ENCODE measurements at regions not wholly inside any gene's neighbourhood (a gene's known extent, or its start where the extent isn't known, plus 50 kb on each side); places are given as distances from the start of the nearest gene placed in this dataset.
"Not testable (repeated sequence)": the region's sequence is repeated elsewhere in the genome, so short reads cannot be mapped to it uniquely, and the experiment has no call there.

- DNase-seq; H3K27me3 ChIP-seq (ENCODE audit: control insufficient read depth in 1 of 2, insufficient read depth in 2 of 2, low read length in 1 of 2); H3K27ac ChIP-seq (ENCODE audit: low read depth in 1 of 2, low read length in 2 of 2); intact Hi-C loops (cut with DNase I); ATAC-seq (ENCODE audit: low FRiP score); H3K9me3 ChIP-seq (ENCODE audit: control insufficient read depth, low read length); H3K4me3 ChIP-seq (ENCODE audit: low read length in 2 of 2); H3K4me1 ChIP-seq (ENCODE audit: control insufficient read depth in 1 of 2, insufficient read depth in 2 of 2, low read length in 2 of 2); H3K36me3 ChIP-seq (ENCODE audit: control insufficient read depth in 1 of 2, insufficient read depth in 2 of 2, low read length in 1 of 2): not testable (repeated sequence)
- WGBS, 2 donors, result 88 to 97% methylated on average over 8 of the region's 8 CpGs
Measured at GRCh38 chr20:5677944-5678343, 67.1 kb upstream of the GPCPD1 start.

- Histone ChIP-seq H3K9me3 (ENCODE audit: control insufficient read depth, low read length) (no peaks in the 10 kb centered on the region), H3K27ac (ENCODE audit: low read depth in 1 of 2, low read length in 2 of 2) (no peak overlapping the region), H3K36me3 (ENCODE audit: control insufficient read depth in 1 of 2, insufficient read depth in 2 of 2, low read length in 1 of 2) (no peaks in the 10 kb centered on the region), H3K27me3 (ENCODE audit: control insufficient read depth in 1 of 2, insufficient read depth in 2 of 2, low read length in 1 of 2) (no peaks in the 10 kb centered on the region), H3K4me1 (ENCODE audit: control insufficient read depth in 1 of 2, insufficient read depth in 2 of 2, low read length in 2 of 2) (no peaks in the 10 kb centered on the region), H3K4me3 (ENCODE audit: low read length in 2 of 2) (no peak overlapping the region)
- intact Hi-C loops (cut with DNase I), result no loop called here
- DNase-seq (peak in 1 of 2 donors; percentile 0), ATAC-seq (ENCODE audit: low FRiP score) (no peak)
- WGBS, 2 donors, result 83% methylated on average over 4 of the region's 4 CpGs
Measured at GRCh38 chr20:5677389-5677788, 66.6 kb upstream of the GPCPD1 start.

- ATAC-seq (ENCODE audit: low FRiP score) (no peak), DNase-seq (peak in 1 of 2 donors; percentile 36)
- Histone ChIP-seq H3K4me3 (ENCODE audit: low read length in 2 of 2) (no peak overlapping the region), H3K27me3 (ENCODE audit: control insufficient read depth in 1 of 2, insufficient read depth in 2 of 2, low read length in 1 of 2) (peaks cover 0 to 1% of the 10 kb centered on the region in 2 donors), H3K4me1 (ENCODE audit: control insufficient read depth in 1 of 2, insufficient read depth in 2 of 2, low read length in 2 of 2) (no peaks in the 10 kb centered on the region), H3K36me3 (ENCODE audit: control insufficient read depth in 1 of 2, insufficient read depth in 2 of 2, low read length in 1 of 2) (no peaks in the 10 kb centered on the region), H3K9me3 (ENCODE audit: control insufficient read depth, low read length) (no peaks in the 10 kb centered on the region), H3K27ac (ENCODE audit: low read depth in 1 of 2, low read length in 2 of 2) (no peak overlapping the region)
- intact Hi-C loops (cut with DNase I), result no loop called here
- 82 to 83% methylated on average over 12 of the region's 12 CpGs for WGBS, 2 donors
Measured at GRCh38 chr20:5675103-5676091, 64.6 kb upstream of the GPCPD1 start.

GRCh38 chr20:5674176-5674660, 63.4 kb upstream of the GPCPD1 start:
- no peak for ATAC-seq (ENCODE audit: low FRiP score)
- DNase-seq, result no peak
- intact Hi-C loops (cut with DNase I), result no loop called here
- no peaks in the 10 kb centered on the region for H3K36me3 ChIP-seq (ENCODE audit: control insufficient read depth in 1 of 2, insufficient read depth in 2 of 2, low read length in 1 of 2)
- H3K4me3 ChIP-seq (ENCODE audit: low read length in 2 of 2), result no peak overlapping the region
- H3K27me3 ChIP-seq (ENCODE audit: control insufficient read depth in 1 of 2, insufficient read depth in 2 of 2, low read length in 1 of 2), result peaks cover 0 to 1% of the 10 kb centered on the region in 2 donors
- H3K9me3 ChIP-seq (ENCODE audit: control insufficient read depth, low read length), result no peaks in the 10 kb centered on the region
- no peak overlapping the region for H3K27ac ChIP-seq (ENCODE audit: low read depth in 1 of 2, low read length in 2 of 2)
- no peaks in the 10 kb centered on the region for H3K4me1 ChIP-seq (ENCODE audit: control insufficient read depth in 1 of 2, insufficient read depth in 2 of 2, low read length in 2 of 2)
- 90% methylated on average over 3 of the region's 3 CpGs for WGBS, 2 donors

- DNase-seq (peak in 1 of 2 donors; percentile 24), ATAC-seq (ENCODE audit: low FRiP score) (no peak)
- no peak overlapping the region for H3K4me3 ChIP-seq (ENCODE audit: low read length in 2 of 2)
- H3K9me3 ChIP-seq (ENCODE audit: control insufficient read depth, low read length), result no peaks in the 10 kb centered on the region
- H3K36me3 ChIP-seq (ENCODE audit: control insufficient read depth in 1 of 2, insufficient read depth in 2 of 2, low read length in 1 of 2), result no peaks in the 10 kb centered on the region
- WGBS, 2 donors, result 83% methylated on average over 2 of the region's 2 CpGs
- intact Hi-C loops (cut with DNase I), result no loop called here
- no peak overlapping the region for H3K27ac ChIP-seq (ENCODE audit: low read depth in 1 of 2, low read length in 2 of 2)
- peaks cover 0 to 1% of the 10 kb centered on the region in 2 donors for H3K27me3 ChIP-seq (ENCODE audit: control insufficient read depth in 1 of 2, insufficient read depth in 2 of 2, low read length in 1 of 2)
- H3K4me1 ChIP-seq (ENCODE audit: control insufficient read depth in 1 of 2, insufficient read depth in 2 of 2, low read length in 2 of 2), result no peaks in the 10 kb centered on the region
Measured at GRCh38 chr20:5670874-5671273, 60.1 kb upstream of the GPCPD1 start.

- WGBS, 2 donors, result 84 to 86% methylated on average over 6 of the region's 6 CpGs
- Histone ChIP-seq H3K27me3 (ENCODE audit: control insufficient read depth in 1 of 2, insufficient read depth in 2 of 2, low read length in 1 of 2) (peaks cover 0 to 1% of the 10 kb centered on the region in 2 donors), H3K27ac (ENCODE audit: low read depth in 1 of 2, low read length in 2 of 2) (no peak overlapping the region), H3K9me3 (ENCODE audit: control insufficient read depth, low read length) (no peaks in the 10 kb centered on the region), H3K4me3 (ENCODE audit: low read length in 2 of 2) (no peak overlapping the region), H3K36me3 (ENCODE audit: control insufficient read depth in 1 of 2, insufficient read depth in 2 of 2, low read length in 1 of 2) (no peaks in the 10 kb centered on the region), H3K4me1 (ENCODE audit: control insufficient read depth in 1 of 2, insufficient read depth in 2 of 2, low read length in 2 of 2) (no peaks in the 10 kb centered on the region)
- intact Hi-C loops (cut with DNase I), result no loop called here
- ATAC-seq (ENCODE audit: low FRiP score) (no peak), DNase-seq (no peak)
Measured at GRCh38 chr20:5670036-5670536, 59.3 kb upstream of the GPCPD1 start.

GRCh38 chr20:5668529-5668868, 57.7 kb upstream of the GPCPD1 start:
- peaks cover 0 to 1% of the 10 kb centered on the region in 2 donors for H3K27me3 ChIP-seq (ENCODE audit: control insufficient read depth in 1 of 2, insufficient read depth in 2 of 2, low read length in 1 of 2)
- no peaks in the 10 kb centered on the region for H3K36me3 ChIP-seq (ENCODE audit: control insufficient read depth in 1 of 2, insufficient read depth in 2 of 2, low read length in 1 of 2)
- DNase-seq (no peak), ATAC-seq (ENCODE audit: low FRiP score) (no peak)
- intact Hi-C loops (cut with DNase I), result no loop called here
- H3K9me3 ChIP-seq (ENCODE audit: control insufficient read depth, low read length), result no peaks in the 10 kb centered on the region
- 92 to 93% methylated on average over 5 of the region's 5 CpGs for WGBS, 2 donors
- H3K4me1 ChIP-seq (ENCODE audit: control insufficient read depth in 1 of 2, insufficient read depth in 2 of 2, low read length in 2 of 2), result no peaks in the 10 kb centered on the region
- H3K4me3 ChIP-seq (ENCODE audit: low read length in 2 of 2), result no peak overlapping the region
- H3K27ac ChIP-seq (ENCODE audit: low read depth in 1 of 2, low read length in 2 of 2), result no peak overlapping the region

GRCh38 chr20:5667705-5668528, 57.1 kb upstream of the GPCPD1 start:
- Histone ChIP-seq H3K27me3 (ENCODE audit: control insufficient read depth in 1 of 2, insufficient read depth in 2 of 2, low read length in 1 of 2) (peaks cover 0 to 1% of the 10 kb centered on the region in 2 donors), H3K9me3 (ENCODE audit: control insufficient read depth, low read length) (no peaks in the 10 kb centered on the region), H3K27ac (ENCODE audit: low read depth in 1 of 2, low read length in 2 of 2) (no peak overlapping the region), H3K4me1 (ENCODE audit: control insufficient read depth in 1 of 2, insufficient read depth in 2 of 2, low read length in 2 of 2) (no peaks in the 10 kb centered on the region), H3K4me3 (ENCODE audit: low read length in 2 of 2) (no peak overlapping the region), H3K36me3 (ENCODE audit: control insufficient read depth in 1 of 2, insufficient read depth in 2 of 2, low read length in 1 of 2) (no peaks in the 10 kb centered on the region)
- DNase-seq (no peak), ATAC-seq (ENCODE audit: low FRiP score) (peak; percentile 64)
- 65 to 75% methylated on average over 4 of the region's 4 CpGs for WGBS, 2 donors
- intact Hi-C loops (cut with DNase I), result no loop called here

All from aorta (tissue), 5 donors.